Choroid plexus epithelial cell (primary cell): ENCODE measurements at regions not wholly inside any gene's neighbourhood (a gene's known extent, or its start where the extent isn't known, plus 50 kb on each side); places are given as distances from the start of the nearest gene placed in this dataset.

Source experiments
- DNase-seq: peaks from one replicate; pipeline ENCODE4 v3.0.0-alpha.2; 2010; ENCODE audit warnings: low read depth
- H3K4me3 ChIP-seq: 2 replicates; pipeline ENCODE4 v1.5.1; 2011; ENCODE audit warnings: low read depth, mild to moderate bottlenecking, control low read depth, low read length, moderate library complexity
- CTCF ChIP-seq: conservative IDR thresholded peaks from 2 replicates; pipeline ENCODE4 v1.5.1; 2011; ENCODE audit warnings: low read depth, mild to moderate bottlenecking, control low read depth, inconsistent platforms, low read length, moderate library complexity

- no peak for DNase-seq
- H3K4me3 ChIP-seq: no peak overlapping the region
- TF ChIP-seq CTCF: no peak
These were observed 1352.1 kb upstream of the DIAPH2 start for GRCh38 chrX:95332530-95332929.

GRCh38 chrX:95346856-95347255 is 1337.8 kb upstream of the DIAPH2 start:
- TF ChIP-seq CTCF: no peak
- peak; percentile 3 for DNase-seq

DNA sequence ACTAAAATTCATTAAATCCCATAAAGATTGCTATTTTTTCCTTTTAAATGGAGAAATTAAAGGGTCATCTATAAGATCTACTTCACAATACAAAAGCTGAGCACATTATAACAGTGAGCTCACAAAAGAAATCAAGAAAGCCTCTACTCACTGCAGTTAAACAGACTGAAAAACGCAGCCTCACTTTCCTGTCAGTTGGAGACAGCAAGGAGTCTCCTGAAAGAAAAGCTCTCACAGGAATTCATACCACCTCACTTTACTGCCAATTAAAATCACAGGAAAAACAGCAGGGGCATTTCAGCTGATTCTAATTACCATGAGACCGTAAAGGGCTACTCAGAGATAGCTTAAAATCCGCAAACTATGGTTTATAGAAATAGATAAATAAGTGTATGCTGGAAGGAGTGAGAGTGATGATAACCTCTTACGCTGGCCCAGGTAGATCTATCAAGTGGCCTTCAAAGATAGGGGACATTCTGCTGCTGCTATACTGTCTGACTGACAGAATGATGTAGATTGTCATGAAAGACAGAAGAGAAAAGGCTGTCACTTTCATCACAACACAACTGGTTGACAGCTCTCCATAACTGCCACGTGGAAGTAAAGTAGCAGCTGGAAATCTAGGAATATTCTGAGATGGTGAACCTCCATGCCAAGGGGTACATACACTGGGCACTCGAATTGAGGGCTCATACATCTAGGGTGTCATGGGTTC is 1333.7 kb upstream of the DIAPH2 start:
- no peak for DNase-seq
- no peak overlapping the region for H3K4me3 ChIP-seq
- TF ChIP-seq CTCF: no peak

More at GRCh38 chrX:95346856-95347255, 1337.8 kb upstream of the DIAPH2 start:
- H3K4me3 ChIP-seq: no peak overlapping the region

- H3K4me3 ChIP-seq: no peak overlapping the region
- no peak for DNase-seq
- TF ChIP-seq CTCF: no peak
These were observed 1317.4 kb upstream of the DIAPH2 start for GRCh38 chrX:95367286-95367685.

DNA sequence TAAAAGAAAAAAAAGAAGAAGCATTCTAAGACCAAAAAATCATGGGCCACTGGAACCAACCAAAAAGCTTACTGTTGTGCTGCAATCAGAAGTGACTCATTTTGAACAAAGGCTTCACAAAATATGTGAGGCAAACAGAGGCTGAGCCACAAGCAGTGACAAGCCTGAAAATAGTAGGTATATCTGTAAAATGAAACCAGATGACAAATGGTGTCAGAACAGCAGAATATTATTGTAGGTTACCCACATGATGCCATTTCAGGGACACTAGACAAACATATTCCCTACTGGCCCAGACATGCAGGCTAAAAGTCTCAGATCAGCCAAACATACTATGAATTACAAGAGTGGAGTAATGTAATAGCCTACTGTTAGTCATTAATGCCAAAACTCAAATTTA is 1301.8 kb upstream of the DIAPH2 start:
- no peak for TF ChIP-seq CTCF
- H3K4me3 ChIP-seq: no peak overlapping the region
- no peak for DNase-seq

DNA sequence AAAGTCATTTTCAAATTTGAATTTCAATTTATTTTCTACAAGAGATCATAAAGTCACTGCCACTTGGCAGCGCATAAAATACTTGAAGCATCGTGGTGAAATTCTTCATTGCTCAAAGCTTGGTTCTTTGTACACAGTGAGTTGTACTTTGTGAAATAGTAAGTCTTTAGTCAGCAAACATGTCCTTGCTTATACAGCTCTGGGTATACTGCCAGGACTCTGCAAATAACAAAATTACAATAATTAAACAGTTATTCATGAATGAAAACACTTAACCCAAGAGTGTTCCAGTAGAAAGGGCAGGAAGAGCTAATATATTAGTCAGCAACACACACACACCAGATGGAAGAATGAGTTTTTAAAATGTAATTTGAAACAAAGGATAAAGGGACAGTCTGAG is 1300.9 kb upstream of the DIAPH2 start:
- no peak for TF ChIP-seq CTCF
- no peak for DNase-seq
- H3K4me3 ChIP-seq: no peak overlapping the region

DNA sequence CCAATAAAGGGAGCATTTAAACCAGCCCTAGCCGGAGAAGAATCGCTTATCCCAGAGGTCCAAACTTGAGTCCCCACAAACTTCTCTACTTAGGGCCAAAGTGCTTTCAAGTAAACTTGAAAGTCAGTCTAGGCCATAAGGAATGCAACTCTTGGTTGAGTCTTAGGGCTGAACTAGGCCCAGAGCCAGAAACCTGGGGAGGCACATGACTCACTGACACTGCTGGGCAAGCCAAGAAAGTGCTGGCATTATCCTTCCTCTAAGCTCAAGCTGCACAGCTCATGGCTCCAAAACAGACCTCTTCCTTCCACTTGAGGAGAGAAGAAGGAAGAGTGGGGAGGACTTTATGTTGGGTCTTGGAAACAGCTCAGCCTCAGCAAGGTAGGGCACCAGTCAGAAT is 1257.3 kb upstream of the DIAPH2 start:
- TF ChIP-seq CTCF: no peak
- peak; percentile 2 for DNase-seq
- H3K4me3 ChIP-seq: no peak overlapping the region
